ENCODE measurements at regions not wholly inside any gene's neighbourhood (a gene's known extent, or its start where the extent isn't known, plus 50 kb on each side); places are given as distances from the start of the nearest gene placed in this dataset.
A peak's percentile ranks its signal among the peaks of the same experiment; 100 is the strongest.

GRCh38 chr13:26998292-26998691 lies 173.3 kb downstream of the USP12 start:
- intact Hi-C loops (cut with micrococcal nuclease) = no loop called here
- no peak for DNase-seq
- no peak for ATAC-seq
- Mint-ChIP-seq H3K27me3 (peaks cover 26 to 48% (median 36%) of the 10 kb centered on the region in 5 donors), H3K4me3 (no peak overlapping the region), H3K4me1 (peaks cover 0 to 7% (median 0%) of the 10 kb centered on the region in 7 donors), H3K27ac (no peak overlapping the region), H3K36me3 (no peaks in the 10 kb centered on the region), H3K9me3 (peaks cover 0 to 2% (median 0%) of the 10 kb centered on the region in 11 donors)
- Histone ChIP-seq H3K27me3 (ENCODE audit: control insufficient read depth in 2 of 2, insufficient read depth in 2 of 2, low read length in 2 of 2) (no peaks in the 10 kb centered on the region), H3K9me3 (ENCODE audit: control insufficient read depth in 2 of 3, low read length in 3 of 3) (no peaks in the 10 kb centered on the region), H3K27ac (ENCODE audit: low read depth, low read length) (no peak overlapping the region), H3K36me3 (ENCODE audit: control insufficient read depth in 2 of 3, insufficient read depth in 3 of 3, low read length in 3 of 3) (no peaks in the 10 kb centered on the region), H3K4me3 (ENCODE audit: low read length) (no peak overlapping the region), H3K4me1 (ENCODE audit: control insufficient read depth in 2 of 2, insufficient read depth in 2 of 2, low read length in 2 of 2) (no peaks in the 10 kb centered on the region)
- POLR2A ChIA-PET = no interaction called here
- CTCF ChIA-PET = no interaction called here

GRCh38 chr13:26996965-26997752 lies 174.5 kb downstream of the USP12 start:
- intact Hi-C loops (cut with micrococcal nuclease) = no loop called here
- CTCF ChIA-PET = no interaction called here
- no peak for ATAC-seq

GRCh38 chr13:26995159-26995558 lies 176.5 kb downstream of the USP12 start:
- Mint-ChIP-seq H3K9me3 (peaks cover 0 to 2% (median 0%) of the 10 kb centered on the region in 11 donors), H3K4me1 (peaks cover 0 to 7% (median 0%) of the 10 kb centered on the region in 7 donors), H3K27ac (no peak overlapping the region), H3K27me3 (peaks cover 24 to 36% (median 26%) of the 10 kb centered on the region in 5 donors), H3K36me3 (no peaks in the 10 kb centered on the region), H3K4me3 (no peak overlapping the region)
- no peaks in the 10 kb centered on the region for H3K36me3 ChIP-seq (ENCODE audit: control insufficient read depth in 2 of 3, insufficient read depth in 3 of 3, low read length in 3 of 3)
- H3K9me3 ChIP-seq (ENCODE audit: control insufficient read depth in 2 of 3, low read length in 3 of 3) = no peaks in the 10 kb centered on the region
- H3K27me3 ChIP-seq (ENCODE audit: control insufficient read depth in 2 of 2, insufficient read depth in 2 of 2, low read length in 2 of 2) = no peaks in the 10 kb centered on the region
- ATAC-seq = no peak
- intact Hi-C loops (cut with micrococcal nuclease) = no loop called here
- CTCF ChIA-PET = no interaction called here
- POLR2A ChIA-PET = no interaction called here
- DNase-seq = no peak
- H3K4me1 ChIP-seq (ENCODE audit: control insufficient read depth in 2 of 2, insufficient read depth in 2 of 2, low read length in 2 of 2) = no peaks in the 10 kb centered on the region
- no peak overlapping the region for H3K27ac ChIP-seq (ENCODE audit: low read depth, low read length)
- no peak overlapping the region for H3K4me3 ChIP-seq (ENCODE audit: low read length)

More at GRCh38 chr13:26996965-26997752, 174.5 kb downstream of the USP12 start:
- POLR2A ChIA-PET = interaction anchor here (0.6 kb wide), 1 partner anchor 13 kb away, joined by 8 read pairs; no protein-coding TSS in a partner anchor
- H3K27me3 Mint-ChIP-seq = peaks cover 26 to 39% (median 35%) of the 10 kb centered on the region in 5 donors
- H3K27me3 ChIP-seq (ENCODE audit: control insufficient read depth in 2 of 2, insufficient read depth in 2 of 2, low read length in 2 of 2) = no peaks in the 10 kb centered on the region
- H3K4me1 Mint-ChIP-seq = peaks cover 0 to 7% (median 0%) of the 10 kb centered on the region in 7 donors
- no peaks in the 10 kb centered on the region for H3K36me3 ChIP-seq (ENCODE audit: control insufficient read depth in 2 of 3, insufficient read depth in 3 of 3, low read length in 3 of 3)
- H3K4me1 ChIP-seq (ENCODE audit: control insufficient read depth in 2 of 2, insufficient read depth in 2 of 2, low read length in 2 of 2) = no peaks in the 10 kb centered on the region
- H3K9me3 ChIP-seq (ENCODE audit: control insufficient read depth in 2 of 3, low read length in 3 of 3) = no peaks in the 10 kb centered on the region
- H3K4me3 ChIP-seq (ENCODE audit: low read length) = no peak overlapping the region
- DNase-seq = no peak
- no peak overlapping the region for H3K27ac ChIP-seq (ENCODE audit: low read depth, low read length)
- H3K9me3 Mint-ChIP-seq = peaks cover 0 to 2% (median 0%) of the 10 kb centered on the region in 11 donors
- no peaks in the 10 kb centered on the region for H3K36me3 Mint-ChIP-seq
- peak overlapping the region in 1 of 10 donors; percentile 45 for H3K4me3 Mint-ChIP-seq
- H3K27ac Mint-ChIP-seq = no peak overlapping the region

DNA sequence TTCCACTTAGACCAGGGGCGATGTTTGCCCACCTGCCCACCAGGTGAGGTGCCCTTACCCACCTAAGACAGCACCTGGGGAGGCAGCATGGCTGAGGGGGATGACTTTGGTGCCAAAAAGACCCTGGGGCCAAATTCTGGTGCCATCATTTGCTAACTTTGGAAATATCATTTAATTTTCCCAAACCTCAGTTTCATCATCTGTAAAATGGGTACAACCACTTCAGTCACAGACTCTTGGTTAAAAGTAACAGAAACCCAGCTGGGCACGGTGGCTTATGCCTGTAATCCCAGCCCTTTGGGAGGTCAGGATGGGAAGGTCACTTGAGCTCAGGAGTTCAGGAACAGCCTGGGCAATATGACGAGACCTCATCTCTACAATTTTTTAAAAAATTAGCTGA lies 177.8 kb downstream of the USP12 start:
- Histone ChIP-seq H3K4me3 (ENCODE audit: low read length) (no peak overlapping the region), H3K4me1 (ENCODE audit: control insufficient read depth in 2 of 2, insufficient read depth in 2 of 2, low read length in 2 of 2) (no peaks in the 10 kb centered on the region), H3K27ac (ENCODE audit: low read depth, low read length) (no peak overlapping the region), H3K27me3 (ENCODE audit: control insufficient read depth in 2 of 2, insufficient read depth in 2 of 2, low read length in 2 of 2) (no peaks in the 10 kb centered on the region), H3K36me3 (ENCODE audit: control insufficient read depth in 2 of 3, insufficient read depth in 3 of 3, low read length in 3 of 3) (no peaks in the 10 kb centered on the region), H3K9me3 (ENCODE audit: control insufficient read depth in 2 of 3, low read length in 3 of 3) (no peaks in the 10 kb centered on the region)
- POLR2A ChIA-PET = interaction anchor here (0.6 kb wide), 1 partner anchor 112 kb away, joined by 4 read pairs; no protein-coding TSS in a partner anchor
- peaks cover 17 to 35% (median 22%) of the 10 kb centered on the region in 5 donors for H3K27me3 Mint-ChIP-seq
- no peak overlapping the region for H3K4me3 Mint-ChIP-seq
- intact Hi-C loops (cut with micrococcal nuclease) = no loop called here
- peaks cover 0 to 2% (median 0%) of the 10 kb centered on the region in 11 donors for H3K9me3 Mint-ChIP-seq
- H3K36me3 Mint-ChIP-seq = no peaks in the 10 kb centered on the region
- peaks cover 0 to 7% (median 0%) of the 10 kb centered on the region in 7 donors for H3K4me1 Mint-ChIP-seq
- no peak for ATAC-seq
- CTCF ChIA-PET = interaction anchor here (0.6 kb wide), 1 partner anchor 982 kb away, joined by 3 read pairs; no protein-coding TSS in a partner anchor
- H3K27ac Mint-ChIP-seq = no peak overlapping the region
- no peak for DNase-seq

DNA sequence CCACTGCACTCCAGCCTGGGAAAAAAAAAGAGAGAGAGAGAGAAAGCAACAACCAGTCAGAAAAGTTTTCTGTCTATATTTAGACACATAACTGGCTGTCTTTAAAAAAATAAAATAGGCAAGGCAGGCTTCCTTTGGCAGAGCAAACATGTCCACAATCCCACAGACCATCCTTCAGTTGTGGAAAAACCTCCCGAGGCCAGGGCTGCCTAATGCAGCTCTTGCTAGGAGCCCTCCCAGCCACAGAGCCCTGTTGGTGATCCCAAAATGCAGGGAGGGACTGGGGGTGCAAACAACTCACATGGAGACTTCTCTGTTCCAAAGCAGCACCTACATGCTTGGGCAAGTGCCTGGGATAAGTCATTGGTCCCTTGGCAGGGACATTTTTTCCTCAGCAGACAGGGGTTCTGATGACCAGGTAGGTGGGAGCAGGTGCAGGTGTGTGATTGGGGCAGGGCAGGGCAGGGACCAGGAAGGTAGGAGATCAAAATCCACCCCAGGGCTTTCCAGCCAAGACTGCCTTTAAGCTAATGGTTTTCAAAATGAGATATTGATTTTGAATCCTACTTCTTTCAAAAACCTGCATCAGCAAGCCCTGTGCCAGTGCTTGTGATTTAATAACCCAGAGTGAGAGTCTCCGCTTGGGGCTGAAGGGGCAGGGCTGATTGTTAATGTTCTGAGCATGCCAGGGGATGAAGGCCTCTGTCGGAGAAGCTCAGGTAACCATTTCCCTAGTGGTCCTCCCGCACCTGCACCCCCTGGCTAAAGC lies 178.5 kb downstream of the USP12 start:
- H3K27ac Mint-ChIP-seq = no peak overlapping the region
- no peak for ATAC-seq
- ChIA-PET POLR2A (no interaction called here), CTCF (interaction anchor here (0.6 kb wide), 1 partner anchor 983 kb away, joined by 3 read pairs; no protein-coding TSS in a partner anchor)
- no peak overlapping the region for H3K4me3 Mint-ChIP-seq
- peaks cover 0 to 2% (median 0%) of the 10 kb centered on the region in 11 donors for H3K9me3 Mint-ChIP-seq
- no peak overlapping the region for H3K4me3 ChIP-seq (ENCODE audit: low read length)
- H3K27me3 ChIP-seq (ENCODE audit: control insufficient read depth in 2 of 2, insufficient read depth in 2 of 2, low read length in 2 of 2) = no peaks in the 10 kb centered on the region
- peaks cover 0 to 7% (median 0%) of the 10 kb centered on the region in 7 donors for H3K4me1 Mint-ChIP-seq
- no peak for DNase-seq
- H3K4me1 ChIP-seq (ENCODE audit: control insufficient read depth in 2 of 2, insufficient read depth in 2 of 2, low read length in 2 of 2) = no peaks in the 10 kb centered on the region
- no peak overlapping the region for H3K27ac ChIP-seq (ENCODE audit: low read depth, low read length)
- H3K27me3 Mint-ChIP-seq = peaks cover 12 to 32% (median 17%) of the 10 kb centered on the region in 5 donors
- H3K9me3 ChIP-seq (ENCODE audit: control insufficient read depth in 2 of 3, low read length in 3 of 3) = no peaks in the 10 kb centered on the region
- no peaks in the 10 kb centered on the region for H3K36me3 ChIP-seq (ENCODE audit: control insufficient read depth in 2 of 3, insufficient read depth in 3 of 3, low read length in 3 of 3)
- H3K36me3 Mint-ChIP-seq = no peaks in the 10 kb centered on the region
- intact Hi-C loops (cut with micrococcal nuclease) = no loop called here

- ChIA-PET POLR2A (no interaction called here), CTCF (no interaction called here)
- ATAC-seq (no peak), DNase-seq (no peak)
- no peak overlapping the region for H3K4me3 Mint-ChIP-seq
- H3K27me3 Mint-ChIP-seq = peaks cover 12 to 27% (median 17%) of the 10 kb centered on the region in 5 donors
- no peak overlapping the region for H3K27ac ChIP-seq (ENCODE audit: low read depth, low read length)
- H3K9me3 Mint-ChIP-seq = no peaks in the 10 kb centered on the region
- H3K36me3 ChIP-seq (ENCODE audit: control insufficient read depth in 2 of 3, insufficient read depth in 3 of 3, low read length in 3 of 3) = no peaks in the 10 kb centered on the region
- H3K27ac Mint-ChIP-seq = no peak overlapping the region
- no peaks in the 10 kb centered on the region for H3K27me3 ChIP-seq (ENCODE audit: control insufficient read depth in 2 of 2, insufficient read depth in 2 of 2, low read length in 2 of 2)
- no peaks in the 10 kb centered on the region for H3K9me3 ChIP-seq (ENCODE audit: control insufficient read depth in 2 of 3, low read length in 3 of 3)
- intact Hi-C loops (cut with micrococcal nuclease) = no loop called here
- H3K4me3 ChIP-seq (ENCODE audit: low read length) = no peak overlapping the region
- no peaks in the 10 kb centered on the region for H3K4me1 ChIP-seq (ENCODE audit: control insufficient read depth in 2 of 2, insufficient read depth in 2 of 2, low read length in 2 of 2)
- no peaks in the 10 kb centered on the region for H3K4me1 Mint-ChIP-seq
- no peaks in the 10 kb centered on the region for H3K36me3 Mint-ChIP-seq
These were observed 180.0 kb downstream of the USP12 start for GRCh38 chr13:26991508-26992181.
